ENCODE measurements at regions not wholly inside any gene's neighbourhood (a gene's known extent, or its start where the extent isn't known, plus 50 kb on each side); places are given as distances from the start of the nearest gene placed in this dataset.

DNA sequence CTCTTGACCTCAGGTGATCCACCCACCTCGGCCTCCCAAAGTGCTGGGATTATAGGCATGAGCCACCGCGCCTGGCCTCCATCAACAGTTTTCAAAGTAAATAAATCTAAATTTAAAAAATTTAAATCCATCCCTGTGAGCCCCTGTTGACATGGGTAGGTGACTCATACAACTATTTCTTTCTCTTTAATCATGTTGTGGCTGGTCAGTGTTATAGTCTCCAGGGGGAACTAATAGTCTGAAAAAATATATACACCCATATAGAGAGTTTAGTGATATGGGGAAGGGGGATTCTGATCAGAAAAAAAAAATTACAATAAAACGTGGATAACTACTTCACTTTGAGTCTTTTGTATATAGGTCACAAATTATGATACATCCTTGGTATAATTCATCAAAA, 159.2 kb downstream of the ZNF608 start:
- Mint-ChIP-seq H3K27ac (no peak overlapping the region), H3K4me3 (no peak overlapping the region)

DNA sequence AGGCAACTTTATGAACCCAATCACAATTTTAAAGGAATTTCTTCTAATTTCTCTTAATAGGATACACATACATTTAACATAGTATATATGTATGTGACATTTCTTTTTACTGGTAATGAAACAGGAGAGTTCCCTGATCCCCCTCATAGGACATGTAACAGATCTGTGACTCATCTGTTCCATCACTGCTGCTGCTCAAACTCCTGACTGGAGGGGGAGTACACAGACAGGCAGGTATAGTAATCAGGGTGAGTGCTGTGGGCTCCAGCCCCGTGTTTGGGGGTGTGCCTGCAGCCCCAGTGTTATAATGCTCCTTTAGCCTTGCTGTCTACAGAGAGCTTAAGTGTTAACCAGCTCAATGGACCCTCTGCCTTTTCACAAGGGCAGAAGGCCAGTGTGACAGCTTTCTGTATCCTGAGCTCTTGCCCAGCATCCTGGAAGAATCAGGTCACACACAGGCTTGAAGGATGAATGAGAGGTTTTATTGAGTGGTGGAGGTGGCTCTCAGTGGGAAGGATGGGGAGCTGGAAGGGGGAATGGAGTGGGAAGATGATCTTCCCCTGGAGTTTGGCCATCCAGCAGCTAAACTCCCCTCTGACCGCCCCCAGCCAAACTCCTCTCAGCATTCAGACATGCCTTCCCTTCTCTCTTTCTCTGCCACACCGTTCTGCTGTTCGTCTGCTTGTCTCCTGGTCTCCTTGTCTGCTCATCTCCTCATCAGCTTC, 161.3 kb downstream of the ZNF608 start:
- Mint-ChIP-seq H3K36me3 (ENCODE audit: low read depth) (no peaks in the 10 kb centered on the region), H3K4me3 (no peak overlapping the region), H3K27me3 (peaks cover 4% of the 10 kb centered on the region), H3K9me3 (peaks cover 10% of the 10 kb centered on the region), H3K27ac (no peak overlapping the region), H3K4me1 (ENCODE audit: low read depth) (no peaks in the 10 kb centered on the region)
- intact Hi-C loops (cut with micrococcal nuclease) = no loop called here

More for the DNA sequence above, 159.2 kb downstream of the ZNF608 start:
- intact Hi-C loops (cut with micrococcal nuclease) = no loop called here
- peaks cover 10% of the 10 kb centered on the region for H3K9me3 Mint-ChIP-seq
- H3K36me3 Mint-ChIP-seq (ENCODE audit: low read depth) = no peaks in the 10 kb centered on the region
- no peaks in the 10 kb centered on the region for H3K4me1 Mint-ChIP-seq (ENCODE audit: low read depth)
- peaks cover 4% of the 10 kb centered on the region for H3K27me3 Mint-ChIP-seq

DNA sequence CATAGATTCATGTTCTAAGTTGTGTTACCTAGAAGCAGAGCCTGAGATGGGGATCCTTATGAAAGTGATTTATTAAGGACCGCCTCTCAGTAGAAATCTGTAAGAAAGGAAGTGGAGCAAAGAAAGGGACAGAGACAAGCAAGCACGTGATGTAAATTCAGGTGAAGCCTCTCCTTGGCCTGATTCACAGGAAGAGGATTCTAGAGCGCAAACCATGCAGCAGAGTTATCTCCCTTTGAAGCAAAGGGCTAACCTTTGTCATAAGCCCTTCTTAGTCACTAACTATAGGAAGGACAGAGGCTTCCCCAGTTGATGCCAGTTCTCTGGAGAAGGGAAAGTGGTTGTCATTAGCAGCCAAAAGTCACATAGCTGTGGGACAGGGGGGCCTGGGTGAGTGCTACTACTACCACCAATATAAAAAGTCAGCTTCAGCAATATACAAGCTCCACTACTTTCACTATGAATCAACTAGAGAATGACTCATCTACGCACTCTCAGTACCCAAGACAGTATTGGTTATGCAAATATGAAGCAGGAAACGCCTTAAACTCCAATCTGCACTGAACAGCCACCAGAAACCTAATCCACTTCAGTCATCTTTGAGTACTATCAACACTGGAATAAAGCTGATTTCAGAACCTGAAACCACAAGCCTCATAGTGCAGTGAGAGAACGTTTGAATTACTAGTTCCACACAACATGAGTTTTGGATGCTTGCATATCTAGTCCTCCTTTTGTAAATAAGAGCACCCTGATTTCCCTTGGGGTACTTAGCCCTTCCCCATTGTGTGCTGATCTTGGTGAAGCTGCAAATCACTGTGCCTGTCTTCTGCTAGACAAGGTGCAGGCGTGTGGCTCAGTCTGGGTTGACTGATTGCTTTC, 162.7 kb downstream of the ZNF608 start:
- H3K27me3 Mint-ChIP-seq = peaks cover 4% of the 10 kb centered on the region
- no peaks in the 10 kb centered on the region for H3K36me3 Mint-ChIP-seq (ENCODE audit: low read depth)
- no peak overlapping the region for H3K27ac Mint-ChIP-seq
- intact Hi-C loops (cut with micrococcal nuclease) = no loop called here
- no peak overlapping the region for H3K4me3 Mint-ChIP-seq
- peaks cover 10% of the 10 kb centered on the region for H3K9me3 Mint-ChIP-seq
- no peaks in the 10 kb centered on the region for H3K4me1 Mint-ChIP-seq (ENCODE audit: low read depth)

DNA sequence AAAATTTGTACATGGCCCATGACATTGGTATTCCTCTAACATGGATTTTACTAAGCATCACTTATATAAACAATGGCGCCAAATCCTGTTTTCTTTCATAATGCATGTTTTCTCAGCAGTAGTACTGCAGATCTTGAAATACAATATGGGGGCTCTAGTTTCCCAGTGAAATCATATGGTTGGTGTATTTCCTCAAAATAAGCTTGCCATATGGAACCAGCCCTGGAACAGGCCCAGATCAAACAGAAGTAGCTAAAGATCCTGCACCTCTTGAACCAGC, 163.9 kb downstream of the ZNF608 start:
- no peak overlapping the region for H3K4me3 Mint-ChIP-seq
- H3K9me3 Mint-ChIP-seq = peaks cover 10% of the 10 kb centered on the region
- no peak overlapping the region for H3K27ac Mint-ChIP-seq
- intact Hi-C loops (cut with micrococcal nuclease) = no loop called here
- H3K27me3 Mint-ChIP-seq = peaks cover 4% of the 10 kb centered on the region
- no peaks in the 10 kb centered on the region for H3K4me1 Mint-ChIP-seq (ENCODE audit: low read depth)
- no peaks in the 10 kb centered on the region for H3K36me3 Mint-ChIP-seq (ENCODE audit: low read depth)

DNA sequence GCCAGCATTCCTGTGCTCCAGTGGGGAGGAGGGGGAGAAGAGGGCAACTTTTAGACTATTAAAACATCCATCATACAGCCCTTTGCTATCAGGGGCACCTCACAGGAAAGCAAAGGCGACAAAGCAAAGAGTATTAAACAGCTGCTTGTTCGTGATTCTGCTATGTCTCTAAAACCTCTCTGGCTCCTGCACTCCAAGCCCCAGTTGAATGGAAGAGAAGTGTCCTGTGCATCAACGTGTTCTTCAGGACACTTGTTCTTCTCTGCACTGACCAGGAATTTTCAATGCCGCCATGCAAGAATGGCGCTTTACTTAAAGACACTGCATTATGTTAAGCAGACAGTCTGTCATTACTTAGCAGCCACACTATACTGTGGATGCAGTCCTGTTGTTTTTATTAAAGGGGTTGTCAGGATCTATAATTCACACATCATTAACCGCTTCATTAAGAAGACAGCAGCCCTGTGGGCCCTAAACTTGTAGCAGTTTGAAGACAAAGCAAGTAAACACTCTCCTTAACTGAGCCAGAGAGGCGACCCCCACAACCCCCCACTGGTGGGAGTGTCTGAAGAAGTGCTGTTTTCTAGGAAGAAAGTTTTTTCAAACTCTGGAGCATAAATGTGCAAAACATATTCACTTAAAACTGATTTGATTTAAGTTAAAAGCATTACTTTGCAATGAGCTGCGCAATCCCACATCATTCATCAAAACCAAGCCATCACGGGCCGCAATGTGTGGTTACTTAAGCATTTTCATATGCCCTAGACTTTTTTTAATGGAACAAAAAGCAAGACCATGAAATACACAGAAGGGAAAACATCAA, 164.5 kb downstream of the ZNF608 start:
- Mint-ChIP-seq H3K36me3 (ENCODE audit: low read depth) (no peaks in the 10 kb centered on the region), H3K27ac (no peak overlapping the region), H3K4me1 (ENCODE audit: low read depth) (no peaks in the 10 kb centered on the region), H3K27me3 (peaks cover 4% of the 10 kb centered on the region), H3K9me3 (peaks cover 10% of the 10 kb centered on the region), H3K4me3 (no peak overlapping the region)
- intact Hi-C loops (cut with micrococcal nuclease) = no loop called here

DNA sequence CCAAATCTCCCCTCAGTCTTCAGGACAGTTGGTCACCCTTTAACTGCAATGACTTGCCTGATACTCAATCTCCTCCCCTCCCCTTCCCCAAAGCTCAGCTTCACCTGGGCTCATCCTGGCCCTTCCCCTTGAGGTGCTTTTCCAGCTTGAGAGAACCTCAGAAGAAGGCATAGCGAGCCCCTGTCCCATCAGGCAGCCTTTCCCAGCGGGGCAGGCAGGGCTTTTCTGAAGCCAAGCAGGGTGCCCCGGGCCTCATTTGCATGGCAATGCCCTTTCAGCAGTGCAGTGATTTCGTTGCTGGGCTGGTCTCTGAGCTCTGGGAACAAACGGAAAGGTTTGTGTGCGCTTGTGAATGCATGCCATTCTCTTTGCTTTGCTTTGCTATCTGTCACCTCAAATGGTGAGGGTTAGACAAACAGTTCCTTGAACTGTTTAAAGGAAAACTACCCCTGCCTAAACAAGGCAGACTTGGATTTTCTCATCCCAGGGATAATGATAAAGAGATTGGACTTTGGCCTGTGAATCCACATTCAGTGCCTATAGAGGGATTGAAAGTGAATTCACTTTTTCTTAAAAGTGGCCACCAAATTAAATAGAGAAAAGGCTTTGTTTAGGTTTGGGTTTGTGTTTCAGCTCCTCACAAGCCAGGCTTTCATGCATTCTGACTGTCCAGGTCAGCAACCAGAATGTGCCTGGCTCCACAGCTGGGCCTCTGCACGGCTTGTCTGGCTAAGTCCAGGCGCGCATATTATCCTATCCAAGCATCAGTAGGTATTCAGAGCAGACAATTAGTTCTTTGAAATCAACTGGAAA, 165.3 kb downstream of the ZNF608 start:
- H3K4me3 Mint-ChIP-seq = no peak overlapping the region
- no peaks in the 10 kb centered on the region for H3K36me3 Mint-ChIP-seq (ENCODE audit: low read depth)
- intact Hi-C loops (cut with micrococcal nuclease) = no loop called here
- peaks cover 10% of the 10 kb centered on the region for H3K9me3 Mint-ChIP-seq
- no peak overlapping the region for H3K27ac Mint-ChIP-seq
- H3K27me3 Mint-ChIP-seq = peaks cover 4% of the 10 kb centered on the region
- no peaks in the 10 kb centered on the region for H3K4me1 Mint-ChIP-seq (ENCODE audit: low read depth)

DNA sequence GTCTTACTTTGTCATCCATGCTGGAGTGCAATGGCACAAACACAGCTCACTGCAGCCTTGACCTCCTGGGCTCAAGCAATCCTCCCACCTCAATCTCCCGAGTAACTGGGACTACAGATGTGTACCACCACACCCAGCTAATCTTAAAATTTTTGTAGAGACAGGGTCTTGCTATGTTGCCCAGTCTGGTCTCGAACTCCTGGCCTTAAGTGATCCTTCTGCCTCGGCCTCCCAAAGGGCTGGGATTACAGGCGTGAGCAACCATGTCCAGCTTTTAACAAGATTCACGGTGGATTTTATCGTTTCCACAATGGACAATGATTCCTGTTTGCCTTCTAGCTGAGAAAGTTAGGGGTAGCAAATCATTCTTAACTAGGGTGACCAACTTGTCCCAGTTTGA, 165.9 kb downstream of the ZNF608 start:
- Mint-ChIP-seq H3K27me3 (peaks cover 2% of the 10 kb centered on the region), H3K27ac (no peak overlapping the region), H3K4me1 (ENCODE audit: low read depth) (no peaks in the 10 kb centered on the region), H3K4me3 (no peak overlapping the region), H3K36me3 (ENCODE audit: low read depth) (no peaks in the 10 kb centered on the region), H3K9me3 (peaks cover 5% of the 10 kb centered on the region)
- intact Hi-C loops (cut with micrococcal nuclease) = no loop called here

DNA sequence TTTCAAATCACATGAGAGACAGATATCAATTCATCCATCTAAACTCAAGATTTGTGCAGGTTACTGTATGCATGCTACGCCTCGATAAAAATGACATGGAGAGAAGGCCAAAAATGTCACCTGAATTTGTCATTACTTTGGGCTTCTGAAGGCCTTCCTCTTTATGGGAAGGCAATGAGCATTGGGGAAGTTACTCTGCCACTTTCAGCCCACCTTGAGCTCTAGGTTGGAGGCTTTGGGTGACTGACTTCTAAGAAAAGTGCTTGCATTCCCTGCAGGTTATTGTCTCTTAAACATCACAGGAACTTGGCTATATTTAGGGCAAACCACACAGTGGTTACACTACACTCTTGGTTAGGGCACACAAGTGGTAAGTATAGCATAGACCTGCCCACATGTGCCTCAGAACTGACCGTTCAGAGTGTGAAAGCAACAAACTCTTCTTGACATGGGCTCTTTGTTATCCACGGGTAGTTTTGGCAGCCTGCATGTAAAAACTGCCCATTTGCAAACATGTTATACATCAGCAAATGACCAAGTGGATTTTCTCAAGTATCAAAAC, 169.5 kb downstream of the ZNF608 start:
- intact Hi-C loops (cut with micrococcal nuclease) = no loop called here
- H3K36me3 Mint-ChIP-seq (ENCODE audit: low read depth) = no peaks in the 10 kb centered on the region
- H3K9me3 Mint-ChIP-seq = no peaks in the 10 kb centered on the region
- H3K27me3 Mint-ChIP-seq = no peaks in the 10 kb centered on the region
- no peak overlapping the region for H3K27ac Mint-ChIP-seq
- no peak overlapping the region for H3K4me3 Mint-ChIP-seq
- no peaks in the 10 kb centered on the region for H3K4me1 Mint-ChIP-seq (ENCODE audit: low read depth)

DNA sequence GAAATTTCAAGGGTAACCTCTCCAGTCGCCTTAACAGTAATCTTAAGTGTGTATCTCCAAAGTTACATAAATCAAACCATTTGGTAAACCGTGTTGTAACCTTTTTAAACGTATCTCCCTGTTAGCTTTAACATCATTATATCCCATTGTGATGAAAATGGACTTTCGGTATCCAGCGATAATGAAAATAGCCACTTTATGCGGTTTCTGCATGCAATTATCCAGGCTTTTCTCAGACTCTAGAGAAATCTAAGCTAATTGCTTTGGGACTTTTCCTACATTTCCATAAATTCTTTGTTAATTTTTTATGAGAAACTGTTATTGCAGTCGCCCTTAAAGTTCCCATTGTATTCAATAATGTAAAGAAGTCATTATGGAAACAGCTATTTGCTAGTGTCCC, 170.7 kb downstream of the ZNF608 start:
- H3K4me1 Mint-ChIP-seq (ENCODE audit: low read depth) = no peaks in the 10 kb centered on the region

DNA sequence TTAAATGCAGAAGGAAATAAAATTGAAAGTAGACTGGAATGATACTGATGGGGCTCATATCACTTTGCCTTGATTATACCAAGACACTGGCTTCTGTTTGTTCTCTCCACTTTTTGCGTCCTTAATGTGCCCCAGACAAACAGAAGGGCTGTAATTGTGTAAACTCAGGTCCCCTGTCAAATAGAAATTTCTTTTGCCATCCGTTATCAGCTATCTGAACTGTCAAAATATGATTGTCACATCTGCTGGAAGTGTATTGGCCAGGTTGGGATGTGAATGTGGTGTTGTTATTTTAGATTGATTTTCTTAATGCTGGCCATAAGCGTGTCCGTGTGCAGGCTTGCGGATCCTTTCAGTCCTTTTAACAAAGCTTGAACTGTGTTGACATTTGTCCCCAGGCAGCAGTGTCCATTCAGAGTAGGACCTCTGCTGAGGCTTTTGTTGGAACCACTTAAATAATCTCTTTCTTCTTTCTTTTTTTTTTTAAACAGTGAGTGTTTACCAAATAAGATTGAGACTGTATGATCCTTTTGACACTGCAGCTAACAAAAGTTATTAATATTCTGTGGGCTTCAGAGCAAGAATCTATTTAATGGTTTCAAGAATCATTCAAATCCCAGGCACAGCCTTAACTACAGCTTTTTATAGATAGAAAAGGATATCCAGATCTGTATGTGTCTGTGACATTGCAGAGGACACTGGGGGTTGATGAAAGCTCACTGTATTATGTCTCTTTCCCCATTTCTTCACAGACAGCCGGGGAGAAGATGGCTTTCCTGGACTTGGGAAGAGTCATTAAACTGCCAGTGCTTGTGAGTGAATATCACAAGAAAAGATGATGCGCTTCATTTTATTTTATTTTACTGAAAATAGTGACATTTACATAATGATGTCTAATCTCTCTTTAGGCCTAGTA, 171.7 kb downstream of the ZNF608 start:
- Mint-ChIP-seq H3K4me1 (ENCODE audit: low read depth) (no peaks in the 10 kb centered on the region), H3K4me3 (no peak overlapping the region), H3K36me3 (ENCODE audit: low read depth) (no peaks in the 10 kb centered on the region), H3K27me3 (peaks cover 1% of the 10 kb centered on the region), H3K9me3 (no peaks in the 10 kb centered on the region), H3K27ac (no peak overlapping the region)
- intact Hi-C loops (cut with micrococcal nuclease) = no loop called here

More for the DNA sequence above, 170.7 kb downstream of the ZNF608 start:
- intact Hi-C loops (cut with micrococcal nuclease) = no loop called here
- no peaks in the 10 kb centered on the region for H3K36me3 Mint-ChIP-seq (ENCODE audit: low read depth)
- no peaks in the 10 kb centered on the region for H3K9me3 Mint-ChIP-seq
- no peaks in the 10 kb centered on the region for H3K27me3 Mint-ChIP-seq
- H3K4me3 Mint-ChIP-seq = no peak overlapping the region
- H3K27ac Mint-ChIP-seq = no peak overlapping the region

DNA sequence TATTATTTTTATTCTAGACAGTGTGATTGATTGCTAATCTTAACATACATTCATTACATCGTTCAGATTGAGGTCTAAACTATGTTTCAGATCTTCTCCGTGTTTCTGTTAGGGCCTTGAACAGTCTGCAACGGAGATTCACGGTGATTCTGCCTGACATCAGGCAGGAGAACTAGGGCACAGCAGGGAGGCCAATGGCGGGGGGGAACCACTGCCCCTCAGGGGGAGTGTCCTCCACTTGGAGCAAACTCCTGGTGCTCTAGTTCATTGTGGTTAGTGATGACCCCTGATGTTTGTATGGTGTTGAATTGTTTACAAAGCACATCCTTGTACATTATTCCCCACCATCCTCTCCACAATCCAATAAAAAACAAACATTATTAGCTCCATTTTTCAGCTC, 173.5 kb downstream of the ZNF608 start:
- Mint-ChIP-seq H3K36me3 (ENCODE audit: low read depth) (no peaks in the 10 kb centered on the region), H3K27ac (no peak overlapping the region), H3K27me3 (peaks cover 1% of the 10 kb centered on the region), H3K9me3 (no peaks in the 10 kb centered on the region), H3K4me1 (ENCODE audit: low read depth) (no peaks in the 10 kb centered on the region), H3K4me3 (no peak overlapping the region)
- intact Hi-C loops (cut with micrococcal nuclease) = no loop called here

DNA sequence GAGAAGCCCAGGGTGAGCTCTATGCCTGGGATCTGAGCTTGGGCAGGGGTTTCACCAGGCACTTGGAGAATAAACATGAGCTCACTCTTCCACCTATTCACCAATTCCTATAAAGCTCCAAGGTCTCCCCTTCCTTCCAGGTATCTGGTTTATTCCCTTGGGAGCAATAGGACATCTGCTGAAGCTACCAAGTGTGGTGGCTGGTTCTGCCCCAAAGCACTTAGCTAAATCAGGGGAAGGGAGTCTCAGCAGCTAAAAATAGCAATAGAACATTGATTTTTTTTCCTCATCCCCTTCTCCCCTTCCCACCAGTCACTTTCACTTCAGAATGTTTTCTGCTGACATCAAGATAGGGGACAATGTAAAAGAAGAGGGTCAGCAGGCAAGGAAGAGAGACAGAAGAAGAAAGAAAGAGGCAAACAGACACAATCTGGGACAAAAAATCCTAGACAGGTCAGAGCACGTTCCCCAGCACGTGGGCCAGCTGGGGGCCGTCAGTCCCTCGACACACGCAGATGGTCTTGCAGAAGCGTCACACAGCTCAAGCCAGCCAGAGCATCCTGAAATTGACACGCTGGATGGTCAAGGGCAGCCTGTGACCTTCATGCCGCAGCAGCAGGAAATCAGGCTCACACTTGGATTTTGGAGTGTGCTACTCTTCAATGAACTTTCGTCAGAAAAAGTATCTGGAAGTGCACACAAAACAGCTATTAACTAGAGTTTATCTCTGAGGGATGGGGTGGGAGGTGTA, 176.0 kb downstream of the ZNF608 start:
- H3K9me3 Mint-ChIP-seq = no peaks in the 10 kb centered on the region
- no peaks in the 10 kb centered on the region for H3K4me1 Mint-ChIP-seq (ENCODE audit: low read depth)
- no peak overlapping the region for H3K27ac Mint-ChIP-seq
- intact Hi-C loops (cut with micrococcal nuclease) = no loop called here
- H3K4me3 Mint-ChIP-seq = no peak overlapping the region
- no peaks in the 10 kb centered on the region for H3K36me3 Mint-ChIP-seq (ENCODE audit: low read depth)
- H3K27me3 Mint-ChIP-seq = peaks cover 1% of the 10 kb centered on the region
